Testis (tissue), 2 donors: ENCODE measurements at regions not wholly inside any gene's neighbourhood (a gene's known extent, or its start where the extent isn't known, plus 50 kb on each side); places are given as distances from the start of the nearest gene placed in this dataset.

Experiments
- CTCF ChIP-seq, 3 experiments: fragments of 450-650 bp in 2 of 3; fragments of 200-600 bp in 1 of 3; sonication (generic) in 1 of 3; IDR thresholded peaks; one replicate each; pipeline ENCODE4 v1.5.1; 2016 to 2019; ENCODE audit warnings: antibody characterized with exemption in 3 of 3, mild to moderate bottlenecking in 2 of 3, moderate library complexity in 1 of 3
- POLR2A ChIP-seq: fragments of 450-650 bp; IDR thresholded peaks from one replicate; pipeline ENCODE4 v1.6.1; 2017; ENCODE audit warnings: antibody characterized with exemption, mild to moderate bottlenecking, moderate library complexity

GRCh38 chrX:138908577-138908976 lies 197.1 kb upstream of the FGF13 start:
- TF ChIP-seq POLR2A: no peak
- no peak for TF ChIP-seq CTCF (IDR thresholded peaks at IDR 0.05)
